Stimulated activated naive CD8-positive, alpha-beta T cell treated with anti-CD3 and anti-CD28 coated beads, Interleukin-15, Interleukin-2, amounts not matched to agents 100 ng/mL and 50 ng/mL, for 24 hours (primary cell): ENCODE measurements at regions not wholly inside any gene's neighbourhood (a gene's known extent, or its start where the extent isn't known, plus 50 kb on each side); places are given as distances from the start of the nearest gene placed in this dataset.
"Not testable (repeated sequence)": the region's sequence is repeated elsewhere in the genome, so short reads cannot be mapped to it uniquely, and the experiment has no call there.

ENCODE experiments used
- H3K27ac Mint-ChIP-seq: one replicate; pipeline ENCODE4 v1.8.0; 2021; ENCODE audit warnings: mild to moderate bottlenecking, mixed read lengths
- H3K27me3 Mint-ChIP-seq: one replicate; pipeline ENCODE4 v1.8.0; 2021; ENCODE audit warnings: mixed read lengths
- H3K36me3 Mint-ChIP-seq: one replicate; pipeline ENCODE4 v1.8.0; 2021; ENCODE audit warnings: low read depth, mixed read lengths
- H3K4me1 Mint-ChIP-seq: one replicate; pipeline ENCODE4 v1.8.0; 2021; ENCODE audit warnings: low read depth, mixed read lengths
- H3K4me3 Mint-ChIP-seq: one replicate; pipeline ENCODE4 v1.8.0; 2021; ENCODE audit warnings: mild to moderate bottlenecking, mixed read lengths
- H3K9me3 Mint-ChIP-seq: one replicate; pipeline ENCODE4 v1.8.0; 2021; ENCODE audit warnings: mixed read lengths

GRCh38 chr5:102090770-102091169 is 205.3 kb downstream of the SLCO4C1 start:
- Mint-ChIP-seq H3K27ac (no peak overlapping the region), H3K9me3 (peaks cover 6% of the 10 kb centered on the region)

GRCh38 chr5:102089883-102090282 is 206.2 kb downstream of the SLCO4C1 start:
- no peaks in the 10 kb centered on the region for H3K27me3 Mint-ChIP-seq
- H3K4me3 Mint-ChIP-seq = no peak overlapping the region
- peaks cover 6% of the 10 kb centered on the region for H3K9me3 Mint-ChIP-seq
- no peaks in the 10 kb centered on the region for H3K36me3 Mint-ChIP-seq
- no peak overlapping the region for H3K27ac Mint-ChIP-seq
- H3K4me1 Mint-ChIP-seq = no peaks in the 10 kb centered on the region

More at GRCh38 chr5:102090770-102091169, 205.3 kb downstream of the SLCO4C1 start:
- Mint-ChIP-seq H3K4me1 (no peaks in the 10 kb centered on the region), H3K4me3 (no peak overlapping the region), H3K27me3 (no peaks in the 10 kb centered on the region), H3K36me3 (no peaks in the 10 kb centered on the region)

GRCh38 chr5:102087906-102088305 is 208.2 kb downstream of the SLCO4C1 start:
- Mint-ChIP-seq H3K4me3 (no peak overlapping the region), H3K27ac (no peak overlapping the region), H3K27me3 (no peaks in the 10 kb centered on the region), H3K9me3 (peaks cover 3% of the 10 kb centered on the region), H3K4me1 (no peaks in the 10 kb centered on the region), H3K36me3 (no peaks in the 10 kb centered on the region)

GRCh38 chr5:102080288-102080687 is 215.8 kb downstream of the SLCO4C1 start:
- Mint-ChIP-seq H3K27ac (no peak overlapping the region), H3K4me3 (no peak overlapping the region), H3K9me3 (no peaks in the 10 kb centered on the region), H3K27me3 (no peaks in the 10 kb centered on the region), H3K4me1 (no peaks in the 10 kb centered on the region), H3K36me3 (no peaks in the 10 kb centered on the region)

- Mint-ChIP-seq H3K4me1 (no peaks in the 10 kb centered on the region), H3K27ac (no peak overlapping the region), H3K27me3 (no peaks in the 10 kb centered on the region), H3K36me3 (no peaks in the 10 kb centered on the region), H3K4me3 (no peak overlapping the region), H3K9me3 (peaks cover 2% of the 10 kb centered on the region)
Observed at GRCh38 chr5:102077920-102078319, 218.2 kb downstream of the SLCO4C1 start.

- H3K4me3 Mint-ChIP-seq = no peak overlapping the region
- H3K9me3 Mint-ChIP-seq = peaks cover 4% of the 10 kb centered on the region
- H3K27me3 Mint-ChIP-seq = no peaks in the 10 kb centered on the region
- H3K4me1 Mint-ChIP-seq = no peaks in the 10 kb centered on the region
- H3K36me3 Mint-ChIP-seq = no peaks in the 10 kb centered on the region
- H3K27ac Mint-ChIP-seq = no peak overlapping the region
Observed at GRCh38 chr5:102069974-102070373, 226.1 kb downstream of the SLCO4C1 start.

- H3K27ac Mint-ChIP-seq = no peak overlapping the region
- no peak overlapping the region for H3K4me3 Mint-ChIP-seq
- H3K27me3 Mint-ChIP-seq = no peaks in the 10 kb centered on the region
- H3K4me1 Mint-ChIP-seq = no peaks in the 10 kb centered on the region
- H3K9me3 Mint-ChIP-seq = peaks cover 4% of the 10 kb centered on the region
- no peaks in the 10 kb centered on the region for H3K36me3 Mint-ChIP-seq
Observed at GRCh38 chr5:102068870-102069269, 227.2 kb downstream of the SLCO4C1 start.

- Mint-ChIP-seq H3K27ac (no peak overlapping the region), H3K36me3 (no peaks in the 10 kb centered on the region), H3K27me3 (no peaks in the 10 kb centered on the region), H3K4me3 (no peak overlapping the region), H3K4me1 (no peaks in the 10 kb centered on the region), H3K9me3 (no peaks in the 10 kb centered on the region)
Observed at GRCh38 chr5:102049517-102049916, 246.6 kb downstream of the SLCO4C1 start.

- no peaks in the 10 kb centered on the region for H3K4me1 Mint-ChIP-seq
- no peak overlapping the region for H3K4me3 Mint-ChIP-seq
- H3K9me3 Mint-ChIP-seq = no peaks in the 10 kb centered on the region
- no peak overlapping the region for H3K27ac Mint-ChIP-seq
- no peaks in the 10 kb centered on the region for H3K27me3 Mint-ChIP-seq
- H3K36me3 Mint-ChIP-seq = no peaks in the 10 kb centered on the region
Observed at GRCh38 chr5:102048940-102049339, 247.1 kb downstream of the SLCO4C1 start.

GRCh38 chr5:102047073-102047472 is 249.0 kb downstream of the SLCO4C1 start:
- H3K27ac Mint-ChIP-seq, H3K4me3 Mint-ChIP-seq: not testable (repeated sequence)

GRCh38 chr5:102040326-102040725 is 255.8 kb downstream of the SLCO4C1 start:
- Mint-ChIP-seq H3K36me3 (no peaks in the 10 kb centered on the region), H3K4me3 (no peak overlapping the region), H3K27me3 (no peaks in the 10 kb centered on the region), H3K4me1 (no peaks in the 10 kb centered on the region), H3K27ac (no peak overlapping the region), H3K9me3 (no peaks in the 10 kb centered on the region)

More at GRCh38 chr5:102047073-102047472, 249.0 kb downstream of the SLCO4C1 start:
- not testable (repeated sequence) for H3K36me3 Mint-ChIP-seq, H3K9me3 Mint-ChIP-seq, H3K4me1 Mint-ChIP-seq, H3K27me3 Mint-ChIP-seq

- no peak overlapping the region for H3K4me3 Mint-ChIP-seq
- H3K27ac Mint-ChIP-seq = no peak overlapping the region
- no peaks in the 10 kb centered on the region for H3K4me1 Mint-ChIP-seq
- no peaks in the 10 kb centered on the region for H3K36me3 Mint-ChIP-seq
- no peaks in the 10 kb centered on the region for H3K27me3 Mint-ChIP-seq
- no peaks in the 10 kb centered on the region for H3K9me3 Mint-ChIP-seq
Observed at GRCh38 chr5:102036927-102037326, 259.2 kb downstream of the SLCO4C1 start.

- H3K27ac Mint-ChIP-seq = no peak overlapping the region
- no peak overlapping the region for H3K4me3 Mint-ChIP-seq
- H3K36me3 Mint-ChIP-seq = no peaks in the 10 kb centered on the region
- H3K4me1 Mint-ChIP-seq = no peaks in the 10 kb centered on the region
- H3K9me3 Mint-ChIP-seq = no peaks in the 10 kb centered on the region
- no peaks in the 10 kb centered on the region for H3K27me3 Mint-ChIP-seq
Observed at GRCh38 chr5:102031711-102032110, 264.4 kb downstream of the SLCO4C1 start.

GRCh38 chr5:102018690-102019089 is 277.4 kb downstream of the SLCO4C1 start:
- H3K4me1 Mint-ChIP-seq = no peaks in the 10 kb centered on the region
- H3K9me3 Mint-ChIP-seq = peaks cover 7% of the 10 kb centered on the region
- H3K4me3 Mint-ChIP-seq = no peak overlapping the region
- no peak overlapping the region for H3K27ac Mint-ChIP-seq
- H3K27me3 Mint-ChIP-seq = no peaks in the 10 kb centered on the region
- no peaks in the 10 kb centered on the region for H3K36me3 Mint-ChIP-seq

GRCh38 chr5:102018279-102018678 is 277.8 kb downstream of the SLCO4C1 start:
- Mint-ChIP-seq H3K4me1 (no peaks in the 10 kb centered on the region), H3K27me3 (no peaks in the 10 kb centered on the region), H3K27ac (no peak overlapping the region), H3K4me3 (no peak overlapping the region), H3K36me3 (no peaks in the 10 kb centered on the region), H3K9me3 (peaks cover 6% of the 10 kb centered on the region)

- Mint-ChIP-seq H3K4me3 (no peak overlapping the region), H3K27me3 (no peaks in the 10 kb centered on the region), H3K36me3 (no peaks in the 10 kb centered on the region), H3K4me1 (no peaks in the 10 kb centered on the region), H3K9me3 (no peaks in the 10 kb centered on the region), H3K27ac (no peak overlapping the region)
Observed at GRCh38 chr5:102014371-102014770, 281.7 kb downstream of the SLCO4C1 start.
